Activated T-cell treated with anti-CD3 and anti-CD28 coated beads, Interleukin-2, amount 50 U/mL, for 72 hours (primary cell): ENCODE measurements at regions not wholly inside any gene's neighbourhood (a gene's known extent, or its start where the extent isn't known, plus 50 kb on each side); places are given as distances from the start of the nearest gene placed in this dataset.

Source experiments
- ATAC-seq, 2 donors: fragments of 150-1000 bp; cut with Tn5 transposase; replicated peaks in 1 of 2; 2 replicates each; pipeline ENCODE4 v1.10.0; 2021; ENCODE audit warnings: moderate library complexity in 2 of 2, mild to moderate bottlenecking in 1 of 2
- DNase-seq, 2 donors: peaks; one replicate each; pipeline ENCODE4 v3.0.0; 2021 to 2022; ENCODE audit warnings: mixed read lengths in 1 of 2
- H3K27ac Mint-ChIP-seq: one replicate; pipeline ENCODE4 v1.8.0; 2022; ENCODE audit warnings: mild to moderate bottlenecking, moderate library complexity, mixed read lengths
- H3K27me3 Mint-ChIP-seq: one replicate; pipeline ENCODE4 v1.8.0; 2022; ENCODE audit warnings: low read depth, mixed read lengths
- H3K36me3 Mint-ChIP-seq, 2 donors: one replicate each; pipeline ENCODE4 v1.8.0; 2022; ENCODE audit warnings: mixed read lengths in 2 of 2, mild to moderate bottlenecking in 1 of 2; ENCODE audit not compliant: insufficient read depth in 2 of 2
- H3K4me1 Mint-ChIP-seq: one replicate; pipeline ENCODE4 v1.8.0; 2022; ENCODE audit warnings: low read depth, mixed read lengths
- H3K4me3 Mint-ChIP-seq, 2 donors: one replicate each; pipeline ENCODE4 v1.8.0; 2022; ENCODE audit warnings: mild to moderate bottlenecking in 2 of 2, mixed read lengths in 2 of 2, moderate library complexity in 2 of 2
- H3K9me3 Mint-ChIP-seq, 2 donors: one replicate each; pipeline ENCODE4 v1.8.0; 2022; ENCODE audit warnings: mixed read lengths in 2 of 2

GRCh38 chr3:189554868-189555557 is 76.2 kb upstream of the TP63 start:
- peaks cover 7 to 15% of the 10 kb centered on the region in 2 donors for H3K9me3 Mint-ChIP-seq
- no peaks in the 10 kb centered on the region for H3K4me1 Mint-ChIP-seq
- H3K36me3 Mint-ChIP-seq = peaks cover 7 to 15% of the 10 kb centered on the region in 2 donors
- DNase-seq (no peak), ATAC-seq (no peak)
- H3K4me3 Mint-ChIP-seq = no peak overlapping the region
- H3K27ac Mint-ChIP-seq = no peak overlapping the region
- H3K27me3 Mint-ChIP-seq = no peaks in the 10 kb centered on the region

GRCh38 chr3:189555558-189555881 is 75.7 kb upstream of the TP63 start:
- Mint-ChIP-seq H3K9me3 (peaks cover 4 to 13% of the 10 kb centered on the region in 2 donors), H3K36me3 (peaks cover 6 to 14% of the 10 kb centered on the region in 2 donors), H3K4me1 (no peaks in the 10 kb centered on the region), H3K27me3 (no peaks in the 10 kb centered on the region), H3K4me3 (no peak overlapping the region), H3K27ac (no peak overlapping the region)
- ATAC-seq = no peak
- DNase-seq = no peak

DNA sequence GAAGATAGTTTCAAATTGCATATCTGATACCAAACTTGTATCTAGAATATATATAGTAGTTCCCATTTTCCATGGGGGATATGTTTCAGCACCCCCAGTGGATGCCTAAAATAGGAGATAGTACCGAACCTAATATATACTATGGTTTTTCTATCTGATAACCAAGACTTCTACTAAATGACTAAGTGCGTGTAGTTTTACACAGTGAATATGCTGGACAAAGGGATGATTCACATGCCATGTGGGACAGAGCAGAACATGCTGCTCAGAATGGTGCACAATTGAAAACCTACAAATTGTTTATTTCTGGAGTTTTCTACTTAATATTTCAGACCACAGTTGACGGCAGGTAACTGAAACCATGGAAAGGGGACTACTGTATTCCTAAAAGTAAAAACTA is 73.4 kb upstream of the TP63 start:
- Mint-ChIP-seq H3K9me3 (peaks cover 3 to 6% of the 10 kb centered on the region in 2 donors), H3K27me3 (no peaks in the 10 kb centered on the region), H3K4me1 (no peaks in the 10 kb centered on the region), H3K27ac (no peak overlapping the region), H3K4me3 (no peak overlapping the region), H3K36me3 (peaks cover 4 to 5% of the 10 kb centered on the region in 2 donors)
- ATAC-seq (no peak), DNase-seq (no peak)

GRCh38 chr3:189561256-189561655 is 69.9 kb upstream of the TP63 start:
- no peak for ATAC-seq
- no peak for DNase-seq
- peaks cover 3 to 4% of the 10 kb centered on the region in 2 donors for H3K36me3 Mint-ChIP-seq
- peaks cover 3 to 6% of the 10 kb centered on the region in 2 donors for H3K9me3 Mint-ChIP-seq
- H3K4me1 Mint-ChIP-seq = peaks cover 27% of the 10 kb centered on the region
- no peaks in the 10 kb centered on the region for H3K27me3 Mint-ChIP-seq
- H3K4me3 Mint-ChIP-seq = no peak overlapping the region
- H3K27ac Mint-ChIP-seq = no peak overlapping the region

- DNase-seq (peak; percentile 59 to 63), ATAC-seq (peak; percentile 96 to 98)
- Mint-ChIP-seq H3K4me1 (peaks cover 53% of the 10 kb centered on the region), H3K9me3 (peaks cover 2 to 3% of the 10 kb centered on the region in 2 donors), H3K36me3 (peaks cover 3 to 4% of the 10 kb centered on the region in 2 donors), H3K4me3 (peak overlapping the region; percentile 0 to 23), H3K27me3 (no peaks in the 10 kb centered on the region), H3K27ac (no peak overlapping the region)
Measured at GRCh38 chr3:189563853-189564563, 67.2 kb upstream of the TP63 start.

DNA sequence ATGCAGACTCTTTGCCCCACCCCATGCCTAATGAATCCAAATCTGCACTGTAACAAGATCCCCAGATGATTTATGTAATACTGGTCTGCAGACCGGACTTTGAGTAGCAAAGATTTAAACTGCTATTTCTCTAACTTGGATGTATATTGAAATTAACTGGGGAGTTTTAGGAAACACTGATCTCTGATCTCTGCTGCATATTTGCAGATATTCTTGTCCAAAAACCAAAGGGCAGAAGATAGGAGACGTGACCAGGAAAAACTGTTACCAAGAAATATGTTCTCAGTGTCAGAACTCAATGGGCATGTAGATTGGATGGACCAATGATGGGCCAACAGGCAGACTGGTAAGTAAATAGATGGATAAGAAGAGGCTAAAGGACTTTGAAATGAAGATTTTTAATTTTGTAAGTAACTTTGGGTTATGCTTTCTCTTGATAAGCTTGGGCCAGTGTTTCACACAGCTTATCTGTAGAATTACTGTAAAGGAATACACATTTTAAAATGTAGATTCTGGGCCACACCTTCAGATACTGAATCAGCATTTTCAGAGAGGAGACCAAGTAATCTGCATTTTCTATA is 64.5 kb upstream of the TP63 start:
- ATAC-seq = no peak
- no peak for DNase-seq
- no peaks in the 10 kb centered on the region for H3K9me3 Mint-ChIP-seq
- peaks cover 0 to 1% of the 10 kb centered on the region in 2 donors for H3K36me3 Mint-ChIP-seq
- no peaks in the 10 kb centered on the region for H3K27me3 Mint-ChIP-seq
- H3K27ac Mint-ChIP-seq = no peak overlapping the region
- no peak overlapping the region for H3K4me3 Mint-ChIP-seq
- peaks cover 61% of the 10 kb centered on the region for H3K4me1 Mint-ChIP-seq

GRCh38 chr3:189567322-189567721 is 63.9 kb upstream of the TP63 start:
- Mint-ChIP-seq H3K27ac (no peak overlapping the region), H3K27me3 (no peaks in the 10 kb centered on the region), H3K4me1 (peaks cover 66% of the 10 kb centered on the region), H3K4me3 (no peak overlapping the region), H3K36me3 (peaks cover 0 to 1% of the 10 kb centered on the region in 2 donors), H3K9me3 (no peaks in the 10 kb centered on the region)
- ATAC-seq = no peak
- DNase-seq = no peak

GRCh38 chr3:189567766-189568420 is 63.3 kb upstream of the TP63 start:
- Mint-ChIP-seq H3K27ac (peak overlapping the region; percentile 12), H3K9me3 (no peaks in the 10 kb centered on the region), H3K4me3 (no peak overlapping the region), H3K4me1 (peaks cover 70% of the 10 kb centered on the region), H3K27me3 (no peaks in the 10 kb centered on the region), H3K36me3 (peaks cover 0 to 1% of the 10 kb centered on the region in 2 donors)
- ATAC-seq (no peak), DNase-seq (no peak)

DNA sequence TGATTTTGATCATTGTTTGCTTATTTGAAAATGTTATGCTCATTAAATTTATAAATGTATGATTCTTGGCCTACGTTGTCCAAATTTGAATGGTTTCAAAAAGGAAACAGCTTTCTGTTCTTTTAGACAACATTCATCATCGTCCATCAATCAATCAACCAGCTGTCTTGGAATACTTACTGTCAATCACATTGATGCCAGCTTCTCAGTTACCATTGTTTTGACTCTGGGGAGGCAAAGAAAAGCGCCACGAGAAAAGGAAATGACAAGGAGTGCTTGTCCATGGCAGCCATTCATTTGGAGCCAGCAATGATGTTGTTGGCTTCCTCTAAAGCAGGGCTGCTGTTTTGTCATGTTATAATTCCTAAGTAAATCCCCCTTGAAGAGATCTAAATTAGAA is 62.2 kb upstream of the TP63 start:
- no peak overlapping the region for H3K4me3 Mint-ChIP-seq
- H3K4me1 Mint-ChIP-seq = peaks cover 72% of the 10 kb centered on the region
- H3K27me3 Mint-ChIP-seq = no peaks in the 10 kb centered on the region
- H3K36me3 Mint-ChIP-seq = peaks cover 0 to 1% of the 10 kb centered on the region in 2 donors
- no peaks in the 10 kb centered on the region for H3K9me3 Mint-ChIP-seq
- DNase-seq (no peak), ATAC-seq (no peak)
- H3K27ac Mint-ChIP-seq = no peak overlapping the region

DNA sequence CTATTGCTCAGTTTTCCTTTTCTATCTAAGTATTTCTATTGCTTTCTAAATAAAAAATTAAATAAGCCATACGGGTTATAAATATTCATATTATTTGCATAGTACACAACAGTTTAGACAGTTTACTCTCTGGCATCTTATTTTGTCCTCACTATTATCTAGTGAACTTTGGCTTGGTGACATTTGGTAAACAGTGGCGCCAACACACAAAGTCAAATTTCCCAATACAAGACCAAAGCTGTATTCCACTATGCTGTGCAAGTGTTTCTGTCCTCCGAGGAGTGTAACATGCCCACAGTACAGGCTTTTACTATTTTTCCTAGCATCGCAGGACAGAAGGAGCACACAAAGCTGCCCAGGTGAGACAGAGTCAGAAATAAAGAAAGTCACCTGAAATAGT is 61.7 kb upstream of the TP63 start:
- DNase-seq (no peak), ATAC-seq (no peak)
- no peaks in the 10 kb centered on the region for H3K9me3 Mint-ChIP-seq
- peaks cover 0 to 1% of the 10 kb centered on the region in 2 donors for H3K36me3 Mint-ChIP-seq
- H3K4me1 Mint-ChIP-seq = peaks cover 72% of the 10 kb centered on the region
- H3K27ac Mint-ChIP-seq = no peak overlapping the region
- H3K27me3 Mint-ChIP-seq = no peaks in the 10 kb centered on the region
- no peak overlapping the region for H3K4me3 Mint-ChIP-seq

DNA sequence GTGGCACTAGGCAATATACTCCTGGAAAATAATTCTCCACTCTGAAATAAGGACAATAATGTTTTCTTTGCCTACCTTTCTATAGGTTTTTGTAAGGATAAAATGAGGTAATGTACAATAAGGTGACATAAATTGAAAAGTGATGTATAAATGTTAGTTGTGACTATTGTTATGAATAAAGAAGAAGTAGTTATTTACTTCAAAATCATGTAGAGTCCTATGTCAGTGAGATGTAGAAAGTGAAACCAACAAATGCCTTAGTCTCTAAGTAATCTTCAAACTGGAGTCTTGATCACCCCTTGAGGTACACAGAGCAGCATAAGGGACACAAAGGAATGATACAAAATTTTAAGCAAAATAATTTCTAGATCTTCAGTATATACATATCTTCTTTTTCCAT is 60.3 kb upstream of the TP63 start:
- Mint-ChIP-seq H3K27ac (no peak overlapping the region), H3K27me3 (no peaks in the 10 kb centered on the region), H3K4me1 (peaks cover 71% of the 10 kb centered on the region), H3K4me3 (peak overlapping the region in 1 of 2 donors; percentile 26), H3K36me3 (peaks cover 0 to 1% of the 10 kb centered on the region in 2 donors), H3K9me3 (no peaks in the 10 kb centered on the region)
- ATAC-seq (peak; percentile 59 to 63), DNase-seq (no peak)

DNA sequence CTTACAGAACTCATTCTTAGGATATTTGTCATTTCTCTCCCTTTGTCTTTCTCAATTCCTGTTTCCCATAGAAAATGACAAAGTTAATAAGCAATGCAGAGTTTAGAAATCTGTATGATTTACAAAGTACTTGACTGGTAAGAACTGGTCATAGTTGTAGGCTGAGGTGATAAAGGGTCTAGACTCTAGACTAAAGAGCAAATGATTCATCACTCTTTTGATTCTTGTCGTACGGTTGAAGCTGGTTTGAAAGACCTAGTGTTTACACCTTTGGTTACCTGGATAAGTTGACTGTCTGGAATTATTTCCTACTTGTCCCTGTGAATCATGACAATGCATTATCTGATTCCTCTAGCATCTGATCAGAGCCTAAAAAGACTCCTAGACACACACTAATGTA is 58.9 kb upstream of the TP63 start:
- no peak for DNase-seq
- Mint-ChIP-seq H3K4me1 (peaks cover 72% of the 10 kb centered on the region), H3K9me3 (no peaks in the 10 kb centered on the region), H3K4me3 (peak overlapping the region in 1 of 2 donors; percentile 16), H3K36me3 (peaks cover 0 to 1% of the 10 kb centered on the region in 2 donors), H3K27ac (no peak overlapping the region), H3K27me3 (no peaks in the 10 kb centered on the region)
- peak; percentile 91 to 94 for ATAC-seq

DNA sequence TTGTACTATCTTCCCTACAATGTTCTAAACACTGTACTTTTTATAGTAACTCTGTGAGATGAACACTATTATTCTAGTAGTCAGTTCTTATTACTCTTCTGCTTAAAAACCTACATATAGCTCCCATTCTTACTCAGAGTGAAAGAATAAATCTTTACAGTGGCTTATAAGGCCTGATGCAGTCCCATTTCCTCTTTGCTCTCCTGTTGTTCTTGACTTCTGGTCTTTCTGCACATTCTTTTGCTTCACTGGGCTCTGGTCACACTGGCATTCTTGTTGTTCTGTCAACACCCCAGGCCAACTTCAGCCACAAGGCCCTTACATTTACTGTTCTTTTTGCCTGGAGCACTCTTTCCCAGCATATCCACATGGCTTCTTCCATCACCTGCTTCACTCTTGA is 58.2 kb upstream of the TP63 start:
- no peak overlapping the region for H3K27ac Mint-ChIP-seq
- peaks cover 3 to 5% of the 10 kb centered on the region in 2 donors for H3K36me3 Mint-ChIP-seq
- H3K27me3 Mint-ChIP-seq = no peaks in the 10 kb centered on the region
- ATAC-seq (peak in 1 of 2 donors; percentile 18), DNase-seq (no peak)
- peaks cover 2% of the 10 kb centered on the region in 2 donors for H3K9me3 Mint-ChIP-seq
- H3K4me3 Mint-ChIP-seq = no peak overlapping the region
- peaks cover 71% of the 10 kb centered on the region for H3K4me1 Mint-ChIP-seq
